ENCODE measurements at regions not wholly inside any gene's neighbourhood (a gene's known extent, or its start where the extent isn't known, plus 50 kb on each side); places are given as distances from the start of the nearest gene placed in this dataset.

GRCh38 chr14:106837870-106838269 is 1311.5 kb downstream of the TMEM121 start:
- H3K27ac Mint-ChIP-seq = no peak overlapping the region
- H3K4me3 Mint-ChIP-seq = no peak overlapping the region
- H3K36me3 Mint-ChIP-seq = no peaks in the 10 kb centered on the region
- no peaks in the 10 kb centered on the region for H3K9me3 Mint-ChIP-seq
- DNase-seq = no peak
- H3K4me1 Mint-ChIP-seq = peaks cover 4% of the 10 kb centered on the region
- peaks cover 8% of the 10 kb centered on the region for H3K27me3 Mint-ChIP-seq
- CTCF ChIA-PET = interaction anchor here (0.7 to 5.6 kb wide), 3 partner anchors 12 to 37 kb away, joined by 3 to 44 read pairs (median 3); no protein-coding TSS in a partner anchor

GRCh38 chr14:106838991-106839769 is 1312.8 kb downstream of the TMEM121 start:
- no peak for DNase-seq
- H3K4me3 Mint-ChIP-seq = no peak overlapping the region
- H3K9me3 Mint-ChIP-seq = no peaks in the 10 kb centered on the region
- no peak overlapping the region for H3K27ac Mint-ChIP-seq
- peaks cover 12% of the 10 kb centered on the region for H3K4me1 Mint-ChIP-seq
- CTCF ChIA-PET = interaction anchor here (1.3 to 7.1 kb wide), 4 partner anchors 8 to 49 kb away, joined by 3 to 82 read pairs (median 28); no protein-coding TSS in a partner anchor
- peaks cover 3% of the 10 kb centered on the region for H3K27me3 Mint-ChIP-seq
- no peaks in the 10 kb centered on the region for H3K36me3 Mint-ChIP-seq

GRCh38 chr14:106840258-106840657 is 1313.9 kb downstream of the TMEM121 start:
- peaks cover 8% of the 10 kb centered on the region for H3K27me3 Mint-ChIP-seq
- peak; percentile 52 for DNase-seq
- no peak overlapping the region for H3K27ac Mint-ChIP-seq
- H3K4me3 Mint-ChIP-seq = no peak overlapping the region
- no peaks in the 10 kb centered on the region for H3K9me3 Mint-ChIP-seq
- CTCF ChIA-PET = interaction anchor here (1.0 to 7.1 kb wide), 10 partner anchors 9 to 222 kb away, joined by 3 to 82 read pairs (median 4); no protein-coding TSS in a partner anchor
- H3K36me3 Mint-ChIP-seq = no peaks in the 10 kb centered on the region
- peaks cover 19% of the 10 kb centered on the region for H3K4me1 Mint-ChIP-seq

- H3K27ac Mint-ChIP-seq = no peak overlapping the region
- CTCF ChIA-PET = interaction anchor here (1.0 to 7.1 kb wide), 11 partner anchors 9 to 223 kb away, joined by 3 to 82 read pairs (median 5); no protein-coding TSS in a partner anchor
- H3K36me3 Mint-ChIP-seq = no peaks in the 10 kb centered on the region
- H3K4me3 Mint-ChIP-seq = no peak overlapping the region
- H3K27me3 Mint-ChIP-seq = peaks cover 8% of the 10 kb centered on the region
- no peak for DNase-seq
- peaks cover 27% of the 10 kb centered on the region for H3K4me1 Mint-ChIP-seq
- H3K9me3 Mint-ChIP-seq = no peaks in the 10 kb centered on the region
These were observed 1314.6 kb downstream of the TMEM121 start for GRCh38 chr14:106840991-106841390.

GRCh38 chr14:106841701-106842100 is 1315.3 kb downstream of the TMEM121 start:
- CTCF ChIA-PET = interaction anchor here (1.3 to 7.1 kb wide), 8 partner anchors 10 to 224 kb away, joined by 3 to 82 read pairs (median 5); no protein-coding TSS in a partner anchor
- Mint-ChIP-seq H3K4me3 (no peak overlapping the region), H3K9me3 (no peaks in the 10 kb centered on the region), H3K4me1 (peaks cover 34% of the 10 kb centered on the region), H3K27me3 (peaks cover 8% of the 10 kb centered on the region), H3K27ac (no peak overlapping the region), H3K36me3 (no peaks in the 10 kb centered on the region)
- no peak for DNase-seq

- DNase-seq = no peak
- Mint-ChIP-seq H3K4me1 (peaks cover 37% of the 10 kb centered on the region), H3K27me3 (peaks cover 8% of the 10 kb centered on the region), H3K36me3 (no peaks in the 10 kb centered on the region), H3K27ac (peak overlapping the region; percentile 5), H3K4me3 (no peak overlapping the region), H3K9me3 (no peaks in the 10 kb centered on the region)
- CTCF ChIA-PET = interaction anchor here (1.6 to 7.9 kb wide), 3 partner anchors 11 to 52 kb away, joined by 3 to 82 read pairs (median 79); no protein-coding TSS in a partner anchor
These were observed 1316.3 kb downstream of the TMEM121 start for GRCh38 chr14:106842687-106843086.

- Mint-ChIP-seq H3K36me3 (no peaks in the 10 kb centered on the region), H3K4me1 (peaks cover 37% of the 10 kb centered on the region), H3K9me3 (no peaks in the 10 kb centered on the region), H3K27me3 (peaks cover 11% of the 10 kb centered on the region), H3K27ac (peak overlapping the region; percentile 9), H3K4me3 (peak overlapping the region; percentile 81)
- DNase-seq = no peak
- CTCF ChIA-PET = interaction anchor here (0.8 to 7.9 kb wide), 5 partner anchors 12 to 52 kb away, joined by 3 to 82 read pairs (median 4); no protein-coding TSS in a partner anchor
These were observed 1317.0 kb downstream of the TMEM121 start for GRCh38 chr14:106843386-106843785.

GRCh38 chr14:106843951-106844483 is 1317.6 kb downstream of the TMEM121 start:
- peaks cover 37% of the 10 kb centered on the region for H3K4me1 Mint-ChIP-seq
- CTCF ChIA-PET = interaction anchor here (0.8 to 7.9 kb wide), 5 partner anchors 12 to 53 kb away, joined by 3 to 82 read pairs (median 4); no protein-coding TSS in a partner anchor
- DNase-seq = peak; percentile 58

GRCh38 chr14:106844608-106845285 is 1318.4 kb downstream of the TMEM121 start:
- Mint-ChIP-seq H3K9me3 (no peaks in the 10 kb centered on the region), H3K4me1 (peaks cover 37% of the 10 kb centered on the region), H3K4me3 (peak overlapping the region; percentile 81), H3K36me3 (no peaks in the 10 kb centered on the region), H3K27ac (peak overlapping the region; percentile 73), H3K27me3 (peaks cover 19% of the 10 kb centered on the region)
- peak; percentile 80 for DNase-seq
- CTCF ChIA-PET = interaction anchor here (7.1 to 7.9 kb wide), 2 partner anchors 13 to 29 kb away, joined by 79 to 82 read pairs; no protein-coding TSS in a partner anchor

More at GRCh38 chr14:106843951-106844483, 1317.6 kb downstream of the TMEM121 start:
- Mint-ChIP-seq H3K27ac (peak overlapping the region; percentile 73), H3K4me3 (peak overlapping the region; percentile 81), H3K27me3 (peaks cover 18% of the 10 kb centered on the region), H3K9me3 (no peaks in the 10 kb centered on the region), H3K36me3 (no peaks in the 10 kb centered on the region)

- Mint-ChIP-seq H3K27ac (no peak overlapping the region), H3K4me3 (peak overlapping the region; percentile 81), H3K36me3 (no peaks in the 10 kb centered on the region), H3K9me3 (no peaks in the 10 kb centered on the region), H3K27me3 (peaks cover 19% of the 10 kb centered on the region), H3K4me1 (peaks cover 34% of the 10 kb centered on the region)
- peak; percentile 50 for DNase-seq
- CTCF ChIA-PET = interaction anchor here (7.1 to 7.9 kb wide), 2 partner anchors 14 to 28 kb away, joined by 79 to 82 read pairs; no protein-coding TSS in a partner anchor
These were observed 1319.1 kb downstream of the TMEM121 start for GRCh38 chr14:106845286-106846087.

- CTCF ChIA-PET = interaction anchor here (7.9 kb wide), 1 partner anchor 27 kb away, joined by 79 read pairs; no protein-coding TSS in a partner anchor
- H3K27me3 Mint-ChIP-seq = peaks cover 24% of the 10 kb centered on the region
- H3K36me3 Mint-ChIP-seq = no peaks in the 10 kb centered on the region
- peak overlapping the region; percentile 6 for H3K4me3 Mint-ChIP-seq
- H3K9me3 Mint-ChIP-seq = no peaks in the 10 kb centered on the region
- no peak for DNase-seq
- H3K4me1 Mint-ChIP-seq = peaks cover 33% of the 10 kb centered on the region
- H3K27ac Mint-ChIP-seq = no peak overlapping the region
These were observed 1319.8 kb downstream of the TMEM121 start for GRCh38 chr14:106846218-106846617.

GRCh38 chr14:106848330-106849121 is 1322.1 kb downstream of the TMEM121 start:
- Mint-ChIP-seq H3K4me3 (no peak overlapping the region), H3K36me3 (no peaks in the 10 kb centered on the region), H3K9me3 (no peaks in the 10 kb centered on the region), H3K27me3 (peaks cover 27% of the 10 kb centered on the region), H3K4me1 (peaks cover 31% of the 10 kb centered on the region), H3K27ac (no peak overlapping the region)
- peak; percentile 21 for DNase-seq
- CTCF ChIA-PET = interaction anchor here (1.1 to 7.9 kb wide), 5 partner anchors 12 to 59 kb away, joined by 3 to 79 read pairs (median 6); no protein-coding TSS in a partner anchor
